Erythroblast (primary cell): ENCODE measurements at regions not wholly inside any gene's neighbourhood (a gene's known extent, or its start where the extent isn't known, plus 50 kb on each side); places are given as distances from the start of the nearest gene placed in this dataset.

Experiments used
- GATA1 ChIP-seq: IDR thresholded peaks from 2 replicates; pipeline ENCODE4 v1.6.1; 2011; ENCODE audit warnings: low read depth, mild to moderate bottlenecking, control low read depth, low read length, moderate library complexity
- POLR2A ChIP-seq: IDR thresholded peaks from 2 replicates; pipeline ENCODE4 v1.6.1; 2011; ENCODE audit warnings: mild to moderate bottlenecking, low read length

GRCh38 chr6:105691081-105691480, 288.2 kb upstream of the PREP start:
- TF ChIP-seq POLR2A (no peak), GATA1 (no peak)
